Gastroesophageal sphincter (tissue), 3 donors: ENCODE measurements at regions not wholly inside any gene's neighbourhood (a gene's known extent, or its start where the extent isn't known, plus 50 kb on each side); places are given as distances from the start of the nearest gene placed in this dataset.

Experiments used
- POLR2A ChIP-seq, 2 donors: fragments of 450-650 bp; IDR thresholded peaks; one replicate each; pipeline ENCODE4 v1.6.1; 2017; ENCODE audit warnings: antibody characterized with exemption in 2 of 2, mild to moderate bottlenecking in 2 of 2, moderate library complexity in 1 of 2
- POLR2AphosphoS5 ChIP-seq: sonication (generic); formaldehyde crosslinking; IDR thresholded peaks from one replicate; pipeline ENCODE4 v1.6.1; 2017; ENCODE audit warnings: antibody characterized with exemption
- TF ChIP-seq, protein P1 (sequence below), 4 experiments: fragments of 200-600 bp in 2 of 4; fragments of 450-650 bp in 2 of 4; sonication (generic) in 1 of 4; IDR thresholded peaks; one replicate each; pipeline ENCODE4 v1.5.1; 2017 to 2019; ENCODE audit warnings: antibody characterized with exemption in 4 of 4, mild to moderate bottlenecking in 2 of 4, moderate library complexity in 2 of 4

DNA sequence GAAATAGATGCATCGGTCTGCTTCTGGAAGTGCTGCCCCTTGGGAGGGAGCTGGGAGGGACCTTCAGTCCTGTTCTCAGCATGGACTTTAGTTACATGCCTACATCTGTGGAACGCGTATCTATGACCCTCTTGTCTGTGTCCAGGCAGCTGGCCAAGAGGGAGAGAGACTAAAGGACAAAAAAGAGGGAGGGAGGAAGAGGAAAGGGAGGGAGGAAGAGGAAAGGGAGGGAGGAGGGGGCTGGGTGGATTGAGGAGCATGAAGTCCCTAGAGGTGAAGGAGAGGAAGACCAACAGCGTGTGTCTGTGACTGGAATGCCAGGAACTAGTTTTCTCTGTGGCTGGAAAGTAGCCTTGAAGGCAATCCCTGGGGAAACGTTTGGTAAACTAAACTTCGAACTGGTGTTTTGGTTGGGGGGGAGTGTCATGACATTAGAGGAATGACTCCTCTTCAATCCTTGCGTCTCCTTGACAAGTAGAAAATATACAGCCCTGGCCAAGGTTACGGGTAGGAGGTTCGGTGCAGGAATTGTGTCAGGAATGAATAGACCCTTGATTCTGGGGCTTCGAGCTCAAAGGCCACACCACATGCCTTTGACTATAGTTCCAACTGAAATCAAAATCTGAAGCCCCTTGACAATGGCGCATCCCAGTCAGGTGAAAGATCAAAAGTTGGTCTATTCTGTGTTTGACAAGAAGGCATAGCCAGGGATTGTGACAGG, 52.0 kb upstream of the PLEKHG1 start:
- TF ChIP-seq, protein P1, sequence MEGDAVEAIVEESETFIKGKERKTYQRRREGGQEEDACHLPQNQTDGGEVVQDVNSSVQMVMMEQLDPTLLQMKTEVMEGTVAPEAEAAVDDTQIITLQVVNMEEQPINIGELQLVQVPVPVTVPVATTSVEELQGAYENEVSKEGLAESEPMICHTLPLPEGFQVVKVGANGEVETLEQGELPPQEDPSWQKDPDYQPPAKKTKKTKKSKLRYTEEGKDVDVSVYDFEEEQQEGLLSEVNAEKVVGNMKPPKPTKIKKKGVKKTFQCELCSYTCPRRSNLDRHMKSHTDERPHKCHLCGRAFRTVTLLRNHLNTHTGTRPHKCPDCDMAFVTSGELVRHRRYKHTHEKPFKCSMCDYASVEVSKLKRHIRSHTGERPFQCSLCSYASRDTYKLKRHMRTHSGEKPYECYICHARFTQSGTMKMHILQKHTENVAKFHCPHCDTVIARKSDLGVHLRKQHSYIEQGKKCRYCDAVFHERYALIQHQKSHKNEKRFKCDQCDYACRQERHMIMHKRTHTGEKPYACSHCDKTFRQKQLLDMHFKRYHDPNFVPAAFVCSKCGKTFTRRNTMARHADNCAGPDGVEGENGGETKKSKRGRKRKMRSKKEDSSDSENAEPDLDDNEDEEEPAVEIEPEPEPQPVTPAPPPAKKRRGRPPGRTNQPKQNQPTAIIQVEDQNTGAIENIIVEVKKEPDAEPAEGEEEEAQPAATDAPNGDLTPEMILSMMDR (IDR thresholded peaks at IDR 0.05) = no peak
- TF ChIP-seq POLR2A (IDR thresholded peaks at IDR 0.05) = no peak
- TF ChIP-seq POLR2AphosphoS5 = no peak
